ENCODE measurements at regions not wholly inside any gene's neighbourhood (a gene's known extent, or its start where the extent isn't known, plus 50 kb on each side); places are given as distances from the start of the nearest gene placed in this dataset.
"Not testable (repeated sequence)": the region's sequence is repeated elsewhere in the genome, so short reads cannot be mapped to it uniquely, and the experiment has no call there.

GRCh38 chr13:76012091-76012721 is 376.1 kb downstream of the LMO7 start:
- DNase-seq (ENCODE audit: low spot score) = no peak

GRCh38 chr13:76009267-76009890 is 373.2 kb downstream of the LMO7 start:
- no peak for DNase-seq (ENCODE audit: low spot score)

- no peak for DNase-seq (ENCODE audit: low spot score)
These were observed 368.3 kb downstream of the LMO7 start for GRCh38 chr13:76004416-76004815.

DNA sequence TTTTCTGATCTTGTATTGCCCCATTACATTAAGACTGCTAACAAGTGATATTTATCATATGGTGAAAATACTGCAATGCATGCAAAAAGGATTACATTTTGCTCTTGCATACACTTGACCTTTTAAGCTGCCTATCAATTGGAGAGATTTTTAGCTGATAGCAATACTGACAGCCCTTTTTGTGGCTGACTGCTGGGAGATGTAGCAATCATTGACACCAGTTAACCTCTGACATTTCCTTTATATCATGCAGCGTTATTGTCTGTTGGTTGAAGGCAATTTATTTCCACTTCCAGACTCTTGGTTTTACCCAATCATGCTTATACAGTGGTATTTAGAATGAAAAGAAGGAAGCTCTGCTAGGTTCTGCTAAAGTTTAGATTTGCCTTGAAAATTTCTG is 364.0 kb downstream of the LMO7 start:
- DNase-seq (ENCODE audit: low spot score) = no peak

- no peak for DNase-seq (ENCODE audit: low spot score)
These were observed 360.5 kb downstream of the LMO7 start for GRCh38 chr13:75996582-75996981.

DNA sequence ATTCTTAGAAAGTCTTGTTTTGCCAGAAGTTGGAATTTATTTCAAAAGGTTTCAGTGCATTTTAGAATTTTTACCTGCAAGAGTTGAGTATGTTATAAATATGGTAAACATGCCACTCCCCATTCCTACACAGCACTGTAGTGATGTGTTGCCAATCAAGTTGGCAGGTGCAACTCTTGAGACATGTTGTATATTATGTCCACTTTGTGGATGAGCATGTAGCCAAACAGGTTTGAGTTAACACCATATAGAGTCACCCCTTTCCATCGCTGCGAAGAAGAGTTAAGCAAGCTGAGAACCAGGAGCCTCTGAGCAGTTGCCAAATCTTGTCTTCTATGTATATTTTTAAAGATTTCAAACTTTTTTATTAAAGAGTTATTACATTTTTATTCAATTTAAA is 359.8 kb downstream of the LMO7 start:
- DNase-seq (ENCODE audit: low spot score) = no peak

DNA sequence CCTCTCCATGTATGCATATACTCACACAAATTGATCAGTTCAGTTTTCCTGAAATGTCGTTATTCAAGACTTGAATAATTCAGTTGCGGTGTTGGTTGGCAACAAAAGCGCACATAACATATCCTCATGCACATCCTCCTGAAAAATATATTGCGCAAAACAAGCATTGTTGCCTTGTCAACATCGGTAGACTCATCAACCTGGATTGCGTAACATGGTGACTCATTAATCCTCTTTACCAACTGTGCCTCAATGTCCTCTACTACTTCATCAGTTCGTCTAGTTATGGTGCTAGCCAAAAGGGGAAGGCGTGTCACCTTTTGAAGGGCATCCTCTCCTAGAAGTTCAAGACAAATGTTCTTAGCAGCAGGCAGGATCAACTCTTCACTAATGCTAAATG is 357.7 kb downstream of the LMO7 start:
- no peak for DNase-seq (ENCODE audit: low spot score)

DNA sequence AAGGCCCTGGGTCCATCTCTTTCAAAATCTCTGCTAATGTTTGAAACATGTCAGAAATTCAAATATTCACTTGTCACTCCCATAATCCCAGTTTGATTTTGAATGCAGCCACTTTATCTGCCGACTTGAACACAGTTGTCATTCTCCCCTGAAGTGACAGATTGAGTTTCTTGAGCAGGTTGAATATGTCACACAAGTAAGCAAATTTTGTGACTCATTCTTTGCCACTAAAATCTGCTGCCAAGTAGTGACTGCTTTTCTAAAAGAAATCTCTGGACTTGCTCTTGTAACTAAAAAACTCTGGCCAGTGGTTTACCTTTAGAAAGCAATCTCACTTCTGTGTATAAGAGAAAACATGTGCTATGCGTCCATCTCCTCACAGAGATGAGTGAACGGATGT is 357.1 kb downstream of the LMO7 start:
- DNase-seq (ENCODE audit: low spot score) = no peak

DNA sequence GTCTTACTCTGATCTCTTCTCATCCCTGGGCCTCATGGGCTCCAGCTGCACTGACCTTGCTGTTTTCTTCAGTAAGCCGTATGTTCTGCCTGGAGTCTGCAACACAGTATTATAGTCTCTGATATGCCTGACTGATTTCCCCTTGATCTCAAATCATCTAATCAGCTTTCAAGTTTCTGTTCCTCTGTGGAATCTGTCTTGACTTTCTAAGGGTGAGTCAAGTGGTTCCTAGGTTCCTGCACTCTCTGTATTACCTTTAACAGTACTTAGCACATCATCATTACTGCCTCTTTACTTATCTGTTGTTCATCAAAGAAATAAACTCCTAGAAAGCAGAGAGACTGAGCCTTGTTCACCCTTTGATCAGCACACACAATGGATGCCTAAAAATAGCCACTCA is 350.7 kb downstream of the LMO7 start:
- DNase-seq (ENCODE audit: low spot score) = no peak

- no peak for DNase-seq (ENCODE audit: low spot score)
These were observed 349.0 kb downstream of the LMO7 start for GRCh38 chr13:75985132-75985531.

DNA sequence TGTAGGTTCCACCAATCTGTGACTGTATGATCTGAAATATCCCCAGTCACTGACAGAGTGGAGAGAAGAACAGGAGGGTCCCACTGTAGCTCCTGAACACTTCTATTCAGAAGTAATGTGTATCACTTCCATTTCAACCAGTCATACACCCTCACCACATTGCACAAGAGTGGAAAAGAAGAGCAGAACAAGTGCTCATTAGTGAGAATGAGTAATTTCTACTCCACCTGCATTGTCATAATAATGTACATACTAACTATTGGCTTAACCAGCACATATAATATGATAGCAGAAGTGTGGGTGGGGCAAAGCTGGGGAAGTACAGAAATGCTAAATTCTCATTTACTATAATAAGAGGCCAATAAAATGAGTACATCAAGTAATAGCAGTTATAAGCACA is 342.7 kb downstream of the LMO7 start:
- no peak for DNase-seq (ENCODE audit: low spot score)

GRCh38 chr13:75968103-75968838 is 332.1 kb downstream of the LMO7 start:
- no peak for DNase-seq (ENCODE audit: low spot score)

DNA sequence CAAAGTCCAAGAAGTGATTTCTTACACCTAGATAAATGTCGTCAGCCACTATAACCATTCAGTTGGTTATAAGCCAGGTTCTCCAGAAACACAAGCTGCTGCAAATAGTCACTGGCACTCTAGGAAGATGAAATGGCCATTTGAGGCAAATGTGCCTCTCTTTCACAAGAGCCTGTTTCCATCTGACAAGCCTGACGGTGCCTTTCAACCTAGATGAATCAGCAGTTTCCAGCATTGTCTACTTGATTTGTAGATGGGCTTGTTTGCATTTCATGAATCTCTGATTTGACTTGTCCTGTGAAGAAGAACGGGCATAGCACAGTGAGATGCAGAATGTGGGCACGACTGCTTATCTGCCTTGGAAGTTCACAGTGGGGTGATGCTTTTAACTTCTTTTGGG is 327.2 kb downstream of the LMO7 start:
- no peak for DNase-seq (ENCODE audit: low spot score)

- no peak for DNase-seq (ENCODE audit: low spot score)
These were observed 325.8 kb downstream of the LMO7 start for GRCh38 chr13:75961911-75962310.

GRCh38 chr13:75960538-75960994 is 324.4 kb downstream of the LMO7 start:
- no peak for DNase-seq (ENCODE audit: low spot score)

DNA sequence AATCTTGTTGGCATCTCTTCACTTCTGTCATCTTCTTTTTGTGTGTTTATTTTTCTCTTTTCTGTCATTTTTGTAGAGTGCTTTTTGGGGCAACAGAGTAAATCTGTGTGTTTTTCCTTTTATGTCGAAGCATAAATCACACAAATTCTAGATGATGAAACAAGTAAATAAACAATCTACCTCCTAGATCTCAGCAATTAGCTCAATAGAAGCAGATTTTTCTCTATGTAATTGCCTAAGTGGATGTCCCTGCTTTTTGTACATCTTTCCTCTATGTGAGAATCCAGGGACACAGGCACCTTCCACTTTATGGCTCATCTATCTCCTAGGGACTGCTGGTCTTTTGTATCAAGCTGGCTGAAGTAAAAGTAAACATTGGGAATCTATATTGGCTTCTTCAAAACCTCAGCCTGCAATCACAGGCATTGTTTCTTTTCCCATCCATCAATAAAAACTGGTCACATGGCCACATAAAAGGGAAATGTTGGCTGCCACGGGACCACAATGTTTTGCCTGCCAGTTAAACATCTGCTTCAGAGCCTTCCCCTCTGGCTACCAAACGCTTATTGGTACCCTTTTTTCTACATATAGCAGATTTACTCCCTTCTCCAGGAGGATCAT is 323.8 kb downstream of the LMO7 start:
- no peak for DNase-seq (ENCODE audit: low spot score)

GRCh38 chr13:75953589-75953988 is 317.5 kb downstream of the LMO7 start:
- DNase-seq (ENCODE audit: low spot score) = not testable (repeated sequence)

GRCh38 chr13:75947448-75947847 is 311.3 kb downstream of the LMO7 start:
- no peak for DNase-seq (ENCODE audit: low spot score)

DNA sequence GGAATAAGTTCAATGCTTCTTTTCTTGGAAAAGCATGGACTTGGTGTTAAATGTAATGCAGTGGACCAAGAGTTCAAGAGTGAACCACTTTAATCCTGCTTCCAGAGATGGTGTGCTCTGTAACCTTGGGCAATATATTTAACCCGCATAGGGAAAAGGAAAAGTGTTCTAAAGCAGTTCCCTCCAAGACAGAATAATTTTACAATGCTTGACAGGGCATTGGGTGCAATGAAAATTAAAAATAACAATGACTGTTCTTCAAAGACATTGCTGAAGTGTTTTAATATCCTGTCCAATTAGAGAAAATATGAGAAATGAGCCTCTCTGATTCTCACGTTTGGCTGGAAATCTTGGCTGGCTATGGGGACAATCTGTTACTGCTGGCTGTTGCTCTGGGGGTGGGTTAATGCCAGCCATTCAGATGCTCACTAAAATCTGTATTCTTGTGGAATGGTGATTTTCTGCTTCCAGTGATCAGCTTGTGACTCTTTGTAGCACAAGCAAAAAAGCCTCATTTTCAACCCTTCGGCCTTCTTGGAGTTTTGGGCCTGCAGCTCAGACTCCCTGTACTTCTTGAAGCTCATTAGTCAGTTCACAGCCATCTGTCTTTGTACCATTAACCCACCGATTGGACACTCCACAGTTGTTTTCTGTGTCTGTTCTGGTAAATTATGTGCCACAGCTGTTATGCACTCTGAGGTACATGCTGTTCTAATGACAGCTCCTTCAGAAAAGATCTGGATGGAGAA is 310.6 kb downstream of the LMO7 start:
- DNase-seq (ENCODE audit: low spot score) = peak; percentile 44

- DNase-seq (ENCODE audit: low spot score) = no peak
These were observed 309.8 kb downstream of the LMO7 start for GRCh38 chr13:75945841-75946482.

DNA sequence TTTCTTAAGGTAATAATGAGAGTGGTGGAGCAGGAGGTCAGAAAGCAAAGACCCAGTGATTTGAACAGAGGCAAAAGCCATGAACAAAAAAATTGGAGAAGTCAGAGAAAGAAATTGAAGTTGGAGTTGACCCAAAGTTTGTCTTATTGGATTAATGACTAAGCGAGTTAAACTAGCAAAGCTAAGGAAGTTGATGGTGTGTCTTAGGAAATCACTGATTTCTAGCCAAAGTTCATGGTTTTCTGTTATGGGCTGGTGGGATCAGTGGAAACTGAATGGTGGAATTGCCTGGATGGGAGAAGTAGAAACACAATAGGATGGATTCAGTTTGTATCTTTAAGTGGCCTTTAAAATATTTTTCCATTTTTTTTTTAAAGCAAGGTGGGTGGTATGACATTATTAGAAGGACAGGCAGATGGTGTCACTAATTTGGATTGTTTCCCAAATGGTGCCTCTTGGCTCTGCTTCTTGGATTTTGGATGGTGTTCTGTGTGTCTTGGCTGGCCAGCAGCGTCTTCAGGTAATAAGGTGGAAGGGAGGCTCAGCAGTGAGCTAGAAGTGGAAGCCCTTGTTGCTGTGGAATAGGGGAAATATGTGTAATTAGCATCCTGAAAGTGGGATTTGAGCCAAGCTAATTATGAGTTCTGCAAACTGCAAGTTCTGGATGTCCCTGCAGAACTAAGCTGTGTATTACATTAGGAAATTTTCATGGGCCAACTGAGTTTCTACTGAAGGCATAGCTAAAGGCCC is 302.9 kb downstream of the LMO7 start:
- peak; percentile 6 for DNase-seq (ENCODE audit: low spot score)

Measured in Ammon's horn (tissue), 1 donor.